K562 (cell line): ENCODE measurements at regions not wholly inside any gene's neighbourhood (a gene's known extent, or its start where the extent isn't known, plus 50 kb on each side); places are given as distances from the start of the nearest gene placed in this dataset.

Source experiments
- ATAC-seq: fragments of 200-7000 bp; cut with Tn5 transposase; 3 replicates; pipeline ENCODE4 v1.9.1; 2020; ENCODE audit warnings: moderate library complexity
- BruUV-seq: library from RNA; stranded (reverse); fragments of 400-500 nt; replicated peaks from 2 replicates; lab custom pipeline; 2021; lab: Mats Ljungman, UMichigan
- CTCF ChIA-PET: fragments of 300-600 bp; formaldehyde crosslinking; extraction: SDS; loops from one replicate; lab custom pipeline; 2021; ENCODE audit warnings: low intra/inter-chr PET ratio; lab: Yijun Ruan, JAX
- POLR2A ChIA-PET: fragments of 300-600, 350-650 bp; sonication (Branson Sonifier 250); formaldehyde crosslinking; extraction: SDS; loops from one replicate; lab custom pipeline; 2021; ENCODE audit warnings: antibody characterized with exemption, inconsistent platforms; lab: Yijun Ruan, JAX
- DNase-seq, 4 experiments: peaks; one replicate each; pipeline versions ENCODE4 v3.0.0 to v3.0.0-alpha.2; 2011 to 2018; ENCODE audit warnings: low spot score in 3 of 4, mixed read lengths in 3 of 4; ENCODE audit errors: extremely low read depth in 1 of 4
- FAIRE-seq: peaks from 2 replicates; lab custom pipeline; 2011; peaks lifted over from hg19 to GRCh38; lab: Jason Lieb, UNC
- H2AFZ ChIP-seq: 2 replicates; pipeline ENCODE4 v1.6.0; 2011; ENCODE audit warnings: low read depth, low read length, control low read depth, inconsistent platforms
- H3K27ac ChIP-seq: fragments of 200-600 bp; 3 replicates; pipeline ENCODE4 v1.8.0; 2011; ENCODE audit warnings: low read depth, mild to moderate bottlenecking, control low read depth, inconsistent platforms, low read length, moderate library complexity, mixed read lengths; ENCODE audit errors: extremely low read depth
- H3K27me3 ChIP-seq, 2 experiments: fragments of 300-600 bp in 1 of 2; 2 replicates in 1 of 2; 3 replicates in 1 of 2; pipeline versions ENCODE4 v1.6.0 to v1.8.0; 2011; ENCODE audit warnings: inconsistent platforms in 2 of 2, low read length in 2 of 2, mild to moderate bottlenecking in 1 of 2, mixed read lengths in 1 of 2, moderate library complexity in 1 of 2; ENCODE audit not compliant: control insufficient read depth in 2 of 2, insufficient read depth in 2 of 2
- H3K36me3 ChIP-seq: fragments of 300-600 bp; 3 replicates; pipeline ENCODE4 v1.8.0; 2011; ENCODE audit warnings: mild to moderate bottlenecking, low read length, inconsistent platforms; ENCODE audit not compliant: control insufficient read depth, insufficient read depth
- H3K4me1 ChIP-seq, 2 experiments: fragments of 200-600 bp in 1 of 2; replicated peaks in 1 of 2; 2 replicates in 1 of 2; 3 replicates in 1 of 2; pipeline versions ENCODE4 v1.5.1 to v1.8.0; 2011; ENCODE audit warnings: inconsistent platforms in 2 of 2, low read length in 2 of 2, mild to moderate bottlenecking in 1 of 2, mixed read lengths in 1 of 2, moderate library complexity in 1 of 2; ENCODE audit not compliant: control insufficient read depth in 2 of 2, insufficient read depth in 2 of 2
- H3K4me2 ChIP-seq: 2 replicates; pipeline ENCODE4 v1.6.1; 2011; ENCODE audit warnings: low read length, control low read depth, inconsistent platforms, mixed read lengths; ENCODE audit not compliant: insufficient read depth
- H3K4me3 ChIP-seq: fragments of 200-600 bp; sonication (generic), shearing (Covaris generic); 2 replicates; pipeline ENCODE4 v1.5.1; 2016; ENCODE audit warnings: control low read depth, inconsistent platforms
- H3K79me2 ChIP-seq: fragments of 200-600 bp; 3 replicates; pipeline ENCODE4 v1.8.0; 2011; ENCODE audit warnings: low read length, inconsistent platforms; ENCODE audit not compliant: control insufficient read depth, insufficient read depth
- H3K9ac ChIP-seq, 2 experiments: 2 replicates each; pipeline versions ENCODE4 v1.6.0 to v1.6.1; 2011; ENCODE audit warnings: low read depth in 2 of 2, low read length in 2 of 2, control low read depth in 1 of 2, inconsistent platforms in 1 of 2, mild to moderate bottlenecking in 1 of 2, mixed read lengths in 1 of 2; ENCODE audit not compliant: insufficient read depth in 1 of 2
- H3K9me1 ChIP-seq: one replicate; pipeline ENCODE4 v1.6.0; 2011; ENCODE audit warnings: inconsistent platforms, mild to moderate bottlenecking, low read length, moderate library complexity; ENCODE audit not compliant: control insufficient read depth, insufficient read depth
- H3K9me3 ChIP-seq: replicated peaks from 2 replicates; pipeline ENCODE4 v1.5.1; 2011; ENCODE audit warnings: low read depth, low read length, inconsistent platforms; ENCODE audit not compliant: control insufficient read depth, insufficient read depth
- H4K20me1 ChIP-seq: replicated peaks from 2 replicates; pipeline ENCODE4 v1.6.1; 2011; ENCODE audit warnings: low read length, inconsistent platforms, mixed read lengths; ENCODE audit not compliant: control insufficient read depth, insufficient read depth
- CEBPZ ChIP-seq: fragments of 150-350 bp; IDR thresholded peaks from 2 replicates; pipeline ENCODE4 v1.6.1; 2014; ENCODE audit warnings: low read depth, mild to moderate bottlenecking, low read length, borderline replicate concordance
- ELF2 ChIP-seq: fragments of 250-450 bp; sonication (Bioruptor Pico); IDR thresholded peaks from 2 replicates; pipeline ENCODE4 v1.5.0; 2021; ENCODE audit warnings: mild to moderate bottlenecking
- HINFP ChIP-seq: fragments of 450-650 bp; conservative IDR thresholded peaks from 2 replicates; pipeline ENCODE4 v1.6.1; 2016; ENCODE audit warnings: missing genetic modification characterization, low read depth, mild to moderate bottlenecking, control low read depth, missing compliant biosample characterization
- LEF1 ChIP-seq: fragments of 450-650 bp; IDR thresholded peaks from 2 replicates; pipeline ENCODE4 v1.6.1; 2016; ENCODE audit warnings: mild to moderate bottlenecking
- WHSC1 ChIP-seq: IDR thresholded peaks from one replicate; pipeline ENCODE4 v1.6.1; 2012; ENCODE audit warnings: low read length, control low read depth, inconsistent platforms
- ZNF695 ChIP-seq: fragments of 450-650 bp; formaldehyde crosslinking; IDR thresholded peaks from 2 replicates; pipeline ENCODE4 v1.4.0; 2020; ENCODE audit warnings: mild to moderate bottlenecking, moderate library complexity
- WGBS: fragments of 100-300 bp; shearing (Covaris generic); methylation state at CpG from one replicate; pipeline ENCODE4 v1.1.6; 2016; ENCODE audit warnings: low coverage, mixed read lengths; ENCODE audit not compliant: insufficient coverage; ENCODE audit errors: missing lambda C conversion rate; 5-methylcytosine and 5-hydroxymethylcytosine counted together
- in situ Hi-C: fragments of 300-500 bp; cut with MboI; formaldehyde crosslinking; loops from 4 replicates; pipeline ENCODE4 v1.15.0; 2018; ENCODE audit warnings: inconsistent platforms, mixed read lengths
- intact Hi-C: fragments of 100-400 bp; cut with micrococcal nuclease; formaldehyde crosslinking; loops from 2 replicates; pipeline ENCODE4 v1.14.2; 2022

GRCh38 chr18:72368308-72368707, 175.8 kb downstream of the CBLN2 start:
- Histone ChIP-seq H3K4me2 (no peak overlapping the region), H3K9me3 (no peaks in the 10 kb centered on the region), H3K27me3 (no peaks in the 10 kb centered on the region), H3K36me3 (no peaks in the 10 kb centered on the region), H2AFZ (no peak overlapping the region), H3K4me3 (no peak overlapping the region), H3K9ac (no peak overlapping the region), H3K79me2 (no peaks in the 10 kb centered on the region), H3K4me1 (no peaks in the 10 kb centered on the region), H3K9me1 (no peaks in the 10 kb centered on the region), H4K20me1 (no peaks in the 10 kb centered on the region), H3K27ac (no peak overlapping the region)
- BruUV-seq = no TSS peak
- DNase-seq = no peak
- 0% methylated on average over 1 of the region's 1 CpG for WGBS
- ATAC-seq = no peak
- intact Hi-C loops (no loop called here), in situ Hi-C loops (no loop called here)
- ChIA-PET CTCF (no interaction called here), POLR2A (no interaction called here)
- no peak for FAIRE-seq
- no peak for TF ChIP-seq ZNF695 (CRISPR knock-in tag)

DNA sequence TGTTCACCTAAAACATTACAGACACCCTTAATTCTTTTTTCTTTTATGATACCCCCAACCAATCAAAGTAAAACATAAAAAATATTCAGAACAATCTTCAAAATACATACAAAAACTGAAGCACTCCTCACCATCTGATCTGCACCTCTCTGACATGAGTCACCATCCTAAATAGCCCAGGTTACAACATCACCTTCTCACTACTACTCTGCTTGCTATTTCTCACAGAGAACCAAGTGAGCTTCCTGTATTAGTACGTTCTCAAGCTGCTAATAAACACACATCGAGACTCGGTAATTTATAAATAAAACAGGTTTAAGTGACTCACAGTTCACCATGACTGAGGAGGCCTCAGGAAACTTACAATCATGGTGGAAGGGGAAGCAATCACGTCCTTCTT, 183.5 kb downstream of the CBLN2 start:
- in situ Hi-C loops = no loop called here

More for the DNA sequence above, 183.5 kb downstream of the CBLN2 start:
- intact Hi-C loops = no loop called here
- Histone ChIP-seq H4K20me1 (no peaks in the 10 kb centered on the region), H3K27ac (no peak overlapping the region), H3K4me3 (no peak overlapping the region), H3K4me2 (no peak overlapping the region), H3K27me3 (no peaks in the 10 kb centered on the region), H3K79me2 (no peaks in the 10 kb centered on the region), H3K9me3 (no peaks in the 10 kb centered on the region; the same call in 1 of the 2 replicates), H3K36me3 (no peaks in the 10 kb centered on the region), H3K4me1 (no peaks in the 10 kb centered on the region), H3K9me1 (no peaks in the 10 kb centered on the region), H2AFZ (no peak overlapping the region), H3K9ac (no peak overlapping the region)
- ChIA-PET CTCF (no interaction called here), POLR2A (no interaction called here)
- FAIRE-seq (no peak), ATAC-seq (no peak), DNase-seq (no peak)
- BruUV-seq = no TSS peak
- TF ChIP-seq CEBPZ (no peak), LEF1 (no peak), WHSC1 (no peak), ELF2 (CRISPR knock-in tag) (no peak), HINFP (tag) (no peak)
- WGBS = 0% methylated on average over 3 of the region's 4 CpGs
